ENCODE measurements at regions not wholly inside any gene's neighbourhood (a gene's known extent, or its start where the extent isn't known, plus 50 kb on each side); places are given as distances from the start of the nearest gene placed in this dataset.

DNA sequence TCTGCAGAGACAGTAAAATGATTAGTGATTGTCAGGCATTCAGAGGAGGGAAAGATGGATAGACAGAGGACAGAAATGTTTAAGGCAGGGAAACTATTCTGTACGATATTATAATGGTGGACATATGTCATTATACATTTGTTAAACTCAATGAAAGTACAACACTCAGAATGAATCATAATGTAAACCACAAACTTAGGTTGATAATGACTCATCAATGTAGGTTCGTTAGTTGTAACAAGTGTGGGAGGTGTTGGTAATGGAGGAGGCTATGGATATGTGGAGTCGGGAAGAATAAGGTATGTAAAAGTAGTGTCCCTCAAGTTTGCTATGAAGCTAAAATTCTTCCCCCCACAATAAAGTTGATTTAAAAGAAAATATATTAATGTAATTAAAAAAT lies 455.0 kb downstream of the BRINP3 start:
- no peaks in the 10 kb centered on the region for H3K36me3 ChIP-seq (ENCODE audit: control insufficient read depth in 1 of 2, insufficient read depth in 2 of 2, low read length in 2 of 2)

DNA sequence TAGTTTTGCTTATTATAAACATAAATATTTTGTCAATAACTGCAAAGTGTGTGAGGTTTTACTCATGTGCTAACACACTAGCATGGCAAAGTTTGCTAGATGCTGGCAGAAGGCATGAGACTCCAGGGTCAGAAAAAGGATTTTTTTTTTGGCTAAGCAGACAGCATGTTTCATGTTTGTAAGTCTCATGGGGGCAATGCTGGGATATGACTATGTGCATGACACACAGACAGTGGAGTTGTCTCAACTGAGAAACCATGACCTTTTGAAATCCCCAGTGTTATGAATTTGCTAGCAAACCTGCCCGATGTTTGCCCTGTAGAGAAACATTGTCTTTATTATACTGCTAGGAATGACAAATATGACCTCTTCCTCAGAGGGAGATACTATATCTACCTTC lies 448.2 kb downstream of the BRINP3 start:
- no CpG with 5 or more reads among the region's 1 CpG for WGBS (ENCODE audit: extremely low coverage, insufficient coverage, insufficient read length)

More for the DNA sequence above, 455.0 kb downstream of the BRINP3 start:
- no peak overlapping the region for H3K27ac ChIP-seq (ENCODE audit: low read depth, low read length)
- no peak overlapping the region for H4K8ac ChIP-seq (ENCODE audit: low read depth, low read length)
- H3K23ac ChIP-seq (ENCODE audit: low read length) = no peak overlapping the region
- H3K27me3 ChIP-seq (ENCODE audit: insufficient read depth, low read length) = no peaks in the 10 kb centered on the region
- no peak overlapping the region for H4K12ac ChIP-seq (ENCODE audit: low read depth, low read length)
- no peaks in the 10 kb centered on the region for H3K4me1 ChIP-seq (ENCODE audit: control insufficient read depth in 1 of 2, insufficient read depth in 2 of 2, low read length in 2 of 2)
- no peak for DNase-seq
- no peak overlapping the region for H4K91ac ChIP-seq (ENCODE audit: low read depth, low read length)
- no peak overlapping the region for H3K4me3 ChIP-seq (ENCODE audit: low read depth, low read length)
- no peak overlapping the region for H2BK120ac ChIP-seq (ENCODE audit: insufficient read depth, low read length, poor library complexity)
- no peak overlapping the region for H3K4ac ChIP-seq (ENCODE audit: low read depth, low read length)
- H3K79me1 ChIP-seq (ENCODE audit: low read length) = no peaks in the 10 kb centered on the region
- no peaks in the 10 kb centered on the region for H3K9me3 ChIP-seq (ENCODE audit: insufficient read depth, low read depth, low read length)
- H3K9ac ChIP-seq (ENCODE audit: low read length) = no peak overlapping the region
- H2BK12ac ChIP-seq (ENCODE audit: low read length) = no peak overlapping the region
- no peak overlapping the region for H3K18ac ChIP-seq (ENCODE audit: low read length)
- no peak overlapping the region for H2BK5ac ChIP-seq (ENCODE audit: low read depth, low read length, poor library complexity)
- H2AFZ ChIP-seq (ENCODE audit: insufficient read depth, low read length, poor library complexity) = no peak overlapping the region
- WGBS (ENCODE audit: extremely low coverage, insufficient coverage, insufficient read length) = no CpG with 5 or more reads among the region's 3 CpGs
- H2AK5ac ChIP-seq (ENCODE audit: low read length) = no peak overlapping the region
- H3K79me2 ChIP-seq (ENCODE audit: control insufficient read depth, insufficient read depth, low read length, poor library complexity) = no peaks in the 10 kb centered on the region
- no peak overlapping the region for H3K4me2 ChIP-seq (ENCODE audit: low read length)
- H3K14ac ChIP-seq (ENCODE audit: low read length) = no peak overlapping the region

DNA sequence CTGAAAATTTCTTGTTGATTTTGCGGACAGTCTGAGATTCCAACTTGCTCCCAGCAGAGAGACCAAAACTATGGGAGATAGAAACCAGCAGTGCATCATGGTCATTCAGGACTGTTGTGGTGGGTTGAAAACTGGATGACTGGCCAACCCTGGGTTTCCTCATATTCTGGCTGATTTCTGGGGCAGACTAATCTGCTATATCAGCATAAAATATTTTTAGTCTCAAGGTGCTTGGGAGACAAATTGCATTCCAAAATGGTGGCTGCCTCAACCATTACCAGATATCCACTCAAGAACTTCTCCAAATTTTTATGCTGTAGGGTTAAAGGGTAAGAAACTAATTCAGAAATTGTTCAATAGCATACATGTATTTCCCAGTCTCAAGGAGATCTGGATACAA lies 434.0 kb downstream of the BRINP3 start:
- Histone ChIP-seq H3K27ac (ENCODE audit: low read depth, low read length) (no peak overlapping the region), H3K14ac (ENCODE audit: low read length) (no peak overlapping the region), H2BK120ac (ENCODE audit: insufficient read depth, low read length, poor library complexity) (no peak overlapping the region), H4K12ac (ENCODE audit: low read depth, low read length) (no peak overlapping the region), H4K91ac (ENCODE audit: low read depth, low read length) (no peak overlapping the region), H3K4ac (ENCODE audit: low read depth, low read length) (no peak overlapping the region), H4K8ac (ENCODE audit: low read depth, low read length) (no peak overlapping the region), H3K4me1 (ENCODE audit: control insufficient read depth in 1 of 2, insufficient read depth in 2 of 2, low read length in 2 of 2) (no peaks in the 10 kb centered on the region), H3K79me2 (ENCODE audit: control insufficient read depth, insufficient read depth, low read length, poor library complexity) (no peaks in the 10 kb centered on the region), H3K27me3 (ENCODE audit: insufficient read depth, low read length) (no peaks in the 10 kb centered on the region), H2AK5ac (ENCODE audit: low read length) (no peak overlapping the region), H2AFZ (ENCODE audit: insufficient read depth, low read length, poor library complexity) (no peak overlapping the region), H2BK12ac (ENCODE audit: low read length) (no peak overlapping the region), H3K9me3 (ENCODE audit: insufficient read depth, low read depth, low read length) (no peaks in the 10 kb centered on the region), H3K4me2 (ENCODE audit: low read length) (no peak overlapping the region), H3K18ac (ENCODE audit: low read length) (no peak overlapping the region), H3K79me1 (ENCODE audit: low read length) (no peaks in the 10 kb centered on the region), H2BK5ac (ENCODE audit: low read depth, low read length, poor library complexity) (no peak overlapping the region), H3K23ac (ENCODE audit: low read length) (no peak overlapping the region), H3K4me3 (ENCODE audit: low read depth, low read length) (no peak overlapping the region), H3K9ac (ENCODE audit: low read length) (no peak overlapping the region), H3K36me3 (ENCODE audit: control insufficient read depth in 1 of 2, insufficient read depth in 2 of 2, low read length in 2 of 2) (no peaks in the 10 kb centered on the region)
- WGBS (ENCODE audit: extremely low coverage, insufficient coverage, insufficient read length) = no CpG with 5 or more reads among the region's 1 CpG
- DNase-seq = no peak

More for the DNA sequence above, 448.2 kb downstream of the BRINP3 start:
- Histone ChIP-seq H3K27me3 (ENCODE audit: insufficient read depth, low read length) (no peaks in the 10 kb centered on the region), H2BK5ac (ENCODE audit: low read depth, low read length, poor library complexity) (no peak overlapping the region), H4K91ac (ENCODE audit: low read depth, low read length) (no peak overlapping the region), H3K4me2 (ENCODE audit: low read length) (no peak overlapping the region), H2BK120ac (ENCODE audit: insufficient read depth, low read length, poor library complexity) (no peak overlapping the region), H2BK12ac (ENCODE audit: low read length) (no peak overlapping the region), H4K12ac (ENCODE audit: low read depth, low read length) (no peak overlapping the region), H3K79me2 (ENCODE audit: control insufficient read depth, insufficient read depth, low read length, poor library complexity) (no peaks in the 10 kb centered on the region), H3K36me3 (ENCODE audit: control insufficient read depth in 1 of 2, insufficient read depth in 2 of 2, low read length in 2 of 2) (no peaks in the 10 kb centered on the region), H2AFZ (ENCODE audit: insufficient read depth, low read length, poor library complexity) (no peak overlapping the region), H3K14ac (ENCODE audit: low read length) (no peak overlapping the region), H3K4me1 (ENCODE audit: control insufficient read depth in 1 of 2, insufficient read depth in 2 of 2, low read length in 2 of 2) (no peaks in the 10 kb centered on the region), H3K4me3 (ENCODE audit: low read depth, low read length) (no peak overlapping the region), H3K9ac (ENCODE audit: low read length) (no peak overlapping the region), H3K27ac (ENCODE audit: low read depth, low read length) (no peak overlapping the region), H3K4ac (ENCODE audit: low read depth, low read length) (no peak overlapping the region), H2AK5ac (ENCODE audit: low read length) (no peak overlapping the region), H3K18ac (ENCODE audit: low read length) (no peak overlapping the region), H3K23ac (ENCODE audit: low read length) (no peak overlapping the region), H3K79me1 (ENCODE audit: low read length) (no peaks in the 10 kb centered on the region), H4K8ac (ENCODE audit: low read depth, low read length) (no peak overlapping the region), H3K9me3 (ENCODE audit: insufficient read depth, low read depth, low read length) (no peaks in the 10 kb centered on the region)
- DNase-seq = no peak

DNA sequence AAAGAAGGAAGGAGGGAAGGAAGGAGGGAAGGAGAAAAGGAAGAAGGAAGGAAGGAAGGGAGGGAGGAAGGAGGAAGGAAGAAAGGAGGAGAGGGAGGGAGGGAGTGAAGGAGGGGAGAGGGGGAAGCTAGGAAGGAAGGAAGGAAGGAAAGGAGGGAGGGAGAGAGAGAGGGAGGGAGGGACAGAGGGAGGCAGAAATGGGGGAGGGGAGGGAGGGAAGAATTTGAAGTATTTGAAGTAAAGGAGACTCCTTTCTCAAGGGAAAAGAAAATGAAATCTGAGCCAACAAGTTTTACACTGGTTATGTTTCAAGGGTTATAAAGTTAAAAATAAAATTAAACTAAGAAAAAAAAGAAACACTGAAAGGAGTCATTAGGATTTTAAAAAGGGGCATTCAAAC lies 431.4 kb downstream of the BRINP3 start:
- H2AFZ ChIP-seq (ENCODE audit: insufficient read depth, low read length, poor library complexity) = no peak overlapping the region
- no peaks in the 10 kb centered on the region for H3K4me1 ChIP-seq (ENCODE audit: control insufficient read depth in 1 of 2, insufficient read depth in 2 of 2, low read length in 2 of 2)
- no peaks in the 10 kb centered on the region for H3K9me3 ChIP-seq (ENCODE audit: insufficient read depth, low read depth, low read length)
- no peak overlapping the region for H3K27ac ChIP-seq (ENCODE audit: low read depth, low read length)
- H3K4ac ChIP-seq (ENCODE audit: low read depth, low read length) = no peak overlapping the region
- no peak overlapping the region for H2BK5ac ChIP-seq (ENCODE audit: low read depth, low read length, poor library complexity)
- no peak overlapping the region for H4K12ac ChIP-seq (ENCODE audit: low read depth, low read length)
- H4K91ac ChIP-seq (ENCODE audit: low read depth, low read length) = no peak overlapping the region
- H3K4me2 ChIP-seq (ENCODE audit: low read length) = no peak overlapping the region
- DNase-seq = no peak
- no peaks in the 10 kb centered on the region for H3K79me1 ChIP-seq (ENCODE audit: low read length)
- H4K8ac ChIP-seq (ENCODE audit: low read depth, low read length) = no peak overlapping the region
- H3K9ac ChIP-seq (ENCODE audit: low read length) = no peak overlapping the region
- no peaks in the 10 kb centered on the region for H3K36me3 ChIP-seq (ENCODE audit: control insufficient read depth in 1 of 2, insufficient read depth in 2 of 2, low read length in 2 of 2)
- H3K23ac ChIP-seq (ENCODE audit: low read length) = no peak overlapping the region
- H3K4me3 ChIP-seq (ENCODE audit: low read depth, low read length) = no peak overlapping the region
- no peak overlapping the region for H3K14ac ChIP-seq (ENCODE audit: low read length)
- no peak overlapping the region for H3K18ac ChIP-seq (ENCODE audit: low read length)
- no peaks in the 10 kb centered on the region for H3K27me3 ChIP-seq (ENCODE audit: insufficient read depth, low read length)
- no peak overlapping the region for H2AK5ac ChIP-seq (ENCODE audit: low read length)
- H2BK12ac ChIP-seq (ENCODE audit: low read length) = no peak overlapping the region
- H2BK120ac ChIP-seq (ENCODE audit: insufficient read depth, low read length, poor library complexity) = no peak overlapping the region
- H3K79me2 ChIP-seq (ENCODE audit: control insufficient read depth, insufficient read depth, low read length, poor library complexity) = no peaks in the 10 kb centered on the region

Measured in trophoblast cell (in vitro differentiated cells and primary cell).